ENCODE measurements at regions not wholly inside any gene's neighbourhood (a gene's known extent, or its start where the extent isn't known, plus 50 kb on each side); places are given as distances from the start of the nearest gene placed in this dataset.

DNA sequence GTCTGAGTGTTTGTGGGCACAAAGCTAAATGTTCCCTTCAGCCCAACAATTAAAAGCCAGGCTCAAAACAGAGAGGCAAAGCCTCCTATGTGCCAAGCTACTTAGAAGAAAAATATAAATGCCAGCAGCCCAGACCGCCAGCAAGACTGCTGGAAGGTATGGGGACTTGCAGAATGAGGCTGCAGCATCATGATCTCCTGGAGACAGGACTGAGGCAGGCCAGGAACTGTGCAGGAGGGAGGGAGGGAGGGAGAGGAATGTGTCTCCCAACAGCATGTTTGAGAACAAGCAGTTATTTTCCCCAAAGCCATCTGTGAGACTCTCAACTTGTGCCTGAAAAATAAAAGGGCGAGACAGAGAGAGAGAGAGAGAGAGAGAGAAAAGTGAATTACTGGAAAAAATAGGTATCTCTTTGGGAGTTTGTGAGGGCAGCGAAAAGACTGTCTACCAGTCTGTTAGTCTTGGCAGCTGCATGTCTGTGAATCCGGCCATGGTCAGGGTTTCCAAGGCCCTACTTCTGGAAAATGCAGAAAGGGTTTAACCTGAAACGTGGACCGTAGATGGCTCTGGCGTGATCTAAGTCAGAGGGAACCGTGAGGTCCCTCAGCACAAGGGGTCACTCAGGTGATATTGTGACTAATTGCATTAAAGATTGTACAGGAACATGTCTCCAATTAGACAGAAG lies 139.7 kb upstream of the COL8A1 start:
- Histone ChIP-seq H3K9me3 (ENCODE audit: low read length) (no peaks in the 10 kb centered on the region), H3K9me2 (ENCODE audit: insufficient read depth, low read length) (no peaks in the 10 kb centered on the region), H2AFZ (ENCODE audit: low read length) (no peak overlapping the region), H3K36me3 (ENCODE audit: insufficient read depth, low read length) (no peaks in the 10 kb centered on the region), H3K27ac (ENCODE audit: low read depth, low read length, poor library complexity, severe bottlenecking) (no peak overlapping the region), H3K79me2 (ENCODE audit: insufficient read depth, low read depth, low read length) (no peaks in the 10 kb centered on the region), H3K4me3 (ENCODE audit: low read depth, low read length, poor library complexity, severe bottlenecking) (no peak overlapping the region), H3K4me1 (ENCODE audit: insufficient read depth, low read length, poor library complexity, severe bottlenecking) (no peaks in the 10 kb centered on the region), H3K4me2 (ENCODE audit: low read length) (no peak overlapping the region), H4K20me1 (ENCODE audit: insufficient read depth, low read length) (no peaks in the 10 kb centered on the region)
- BruUV-seq (replicated peaks), result no TSS peak
- intact Hi-C loops (cut with micrococcal nuclease; ENCODE audit: unreplicated experiment), result no loop called here
- no peak for DNase-seq (ENCODE audit: low spot score)
- TF ChIP-seq, protein P1, sequence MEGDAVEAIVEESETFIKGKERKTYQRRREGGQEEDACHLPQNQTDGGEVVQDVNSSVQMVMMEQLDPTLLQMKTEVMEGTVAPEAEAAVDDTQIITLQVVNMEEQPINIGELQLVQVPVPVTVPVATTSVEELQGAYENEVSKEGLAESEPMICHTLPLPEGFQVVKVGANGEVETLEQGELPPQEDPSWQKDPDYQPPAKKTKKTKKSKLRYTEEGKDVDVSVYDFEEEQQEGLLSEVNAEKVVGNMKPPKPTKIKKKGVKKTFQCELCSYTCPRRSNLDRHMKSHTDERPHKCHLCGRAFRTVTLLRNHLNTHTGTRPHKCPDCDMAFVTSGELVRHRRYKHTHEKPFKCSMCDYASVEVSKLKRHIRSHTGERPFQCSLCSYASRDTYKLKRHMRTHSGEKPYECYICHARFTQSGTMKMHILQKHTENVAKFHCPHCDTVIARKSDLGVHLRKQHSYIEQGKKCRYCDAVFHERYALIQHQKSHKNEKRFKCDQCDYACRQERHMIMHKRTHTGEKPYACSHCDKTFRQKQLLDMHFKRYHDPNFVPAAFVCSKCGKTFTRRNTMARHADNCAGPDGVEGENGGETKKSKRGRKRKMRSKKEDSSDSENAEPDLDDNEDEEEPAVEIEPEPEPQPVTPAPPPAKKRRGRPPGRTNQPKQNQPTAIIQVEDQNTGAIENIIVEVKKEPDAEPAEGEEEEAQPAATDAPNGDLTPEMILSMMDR (conservative IDR thresholded peaks at IDR 0.05; ENCODE audit: low read length), result no peak
- TF ChIP-seq EZH2phosphoT487 (IDR thresholded peaks at IDR 0.05; ENCODE audit: borderline replicate concordance, low read depth, low read length), result no peak
- ChIA-PET CTCF (ENCODE audit: unreplicated experiment) (interaction anchor here (0.8 kb wide), 1 partner anchor 18 kb away, joined by 3 read pairs; no protein-coding TSS in a partner anchor), POLR2A (interaction anchor here (0.6 kb wide), 1 partner anchor 153 kb away, joined by 3 read pairs; no protein-coding TSS in a partner anchor)

DNA sequence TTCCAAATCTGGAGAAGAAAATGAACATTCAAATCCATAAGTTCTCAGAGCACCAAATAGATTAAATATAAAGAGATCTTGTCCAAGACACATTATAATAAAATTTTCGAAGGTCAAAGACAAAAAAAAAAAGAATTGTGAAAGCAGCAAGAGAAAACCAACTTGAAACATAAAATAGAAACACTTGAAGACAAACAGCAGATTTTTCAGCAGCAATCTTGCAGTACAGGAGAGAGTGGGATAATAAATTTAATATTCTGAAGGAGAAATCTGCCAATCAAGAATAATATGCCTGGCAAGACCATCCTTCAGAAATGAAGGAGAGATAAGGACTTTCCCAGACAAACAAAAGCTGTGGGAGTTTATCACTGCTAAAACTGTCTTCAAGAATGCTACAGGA lies 150.5 kb upstream of the COL8A1 start:
- no peak overlapping the region for H2AFZ ChIP-seq (ENCODE audit: low read length)
- H3K27ac ChIP-seq (ENCODE audit: low read depth, low read length, poor library complexity, severe bottlenecking), result no peak overlapping the region
- H3K9me2 ChIP-seq (ENCODE audit: insufficient read depth, low read length), result no peaks in the 10 kb centered on the region
- no peaks in the 10 kb centered on the region for H3K4me1 ChIP-seq (ENCODE audit: insufficient read depth, low read length, poor library complexity, severe bottlenecking)
- TF ChIP-seq, protein P1 (conservative IDR thresholded peaks at IDR 0.05; ENCODE audit: low read length), result no peak
- no peak for TF ChIP-seq EZH2phosphoT487 (IDR thresholded peaks at IDR 0.05; ENCODE audit: borderline replicate concordance, low read depth, low read length)
- no peaks in the 10 kb centered on the region for H4K20me1 ChIP-seq (ENCODE audit: insufficient read depth, low read length)
- no peaks in the 10 kb centered on the region for H3K36me3 ChIP-seq (ENCODE audit: insufficient read depth, low read length)
- no peak for DNase-seq (ENCODE audit: low spot score)
- ChIA-PET POLR2A (no interaction called here), CTCF (ENCODE audit: unreplicated experiment) (no interaction called here)
- BruUV-seq (replicated peaks), result no TSS peak
- no peaks in the 10 kb centered on the region for H3K79me2 ChIP-seq (ENCODE audit: insufficient read depth, low read depth, low read length)
- H3K4me2 ChIP-seq (ENCODE audit: low read length), result no peak overlapping the region
- H3K9me3 ChIP-seq (ENCODE audit: low read length), result no peaks in the 10 kb centered on the region
- intact Hi-C loops (cut with micrococcal nuclease; ENCODE audit: unreplicated experiment), result no loop called here
- H3K4me3 ChIP-seq (ENCODE audit: low read depth, low read length, poor library complexity, severe bottlenecking), result no peak overlapping the region

DNA sequence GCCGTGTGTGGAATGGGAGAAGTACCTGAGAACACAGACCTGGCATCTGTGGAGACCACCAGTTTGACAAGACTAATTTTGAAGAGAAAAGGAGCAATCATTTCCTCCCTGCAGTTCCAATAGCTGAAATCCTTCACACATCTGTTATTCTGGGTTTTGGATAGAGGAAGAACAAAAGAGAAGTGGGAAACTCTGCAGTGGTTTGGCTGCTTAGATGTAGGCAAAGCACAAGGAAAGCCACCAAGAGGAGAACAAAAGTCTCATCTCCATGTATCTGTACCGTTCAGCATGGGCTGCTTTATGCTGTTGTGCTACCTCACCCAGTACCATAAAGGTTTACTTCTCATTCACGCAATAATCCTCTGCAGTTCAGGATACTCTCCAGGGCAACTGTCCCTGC lies 153.1 kb upstream of the COL8A1 start:
- ChIA-PET CTCF (ENCODE audit: unreplicated experiment) (no interaction called here), POLR2A (no interaction called here)
- Histone ChIP-seq H3K4me2 (ENCODE audit: low read length) (no peak overlapping the region), H3K36me3 (ENCODE audit: insufficient read depth, low read length) (no peaks in the 10 kb centered on the region), H3K9me2 (ENCODE audit: insufficient read depth, low read length) (no peaks in the 10 kb centered on the region), H3K27ac (ENCODE audit: low read depth, low read length, poor library complexity, severe bottlenecking) (no peak overlapping the region), H3K9me3 (ENCODE audit: low read length) (no peaks in the 10 kb centered on the region), H4K20me1 (ENCODE audit: insufficient read depth, low read length) (no peaks in the 10 kb centered on the region), H2AFZ (ENCODE audit: low read length) (no peak overlapping the region), H3K79me2 (ENCODE audit: insufficient read depth, low read depth, low read length) (no peaks in the 10 kb centered on the region), H3K4me1 (ENCODE audit: insufficient read depth, low read length, poor library complexity, severe bottlenecking) (no peaks in the 10 kb centered on the region), H3K4me3 (ENCODE audit: low read depth, low read length, poor library complexity, severe bottlenecking) (no peak overlapping the region)
- no peak for TF ChIP-seq EZH2phosphoT487 (IDR thresholded peaks at IDR 0.05; ENCODE audit: borderline replicate concordance, low read depth, low read length)
- TF ChIP-seq, protein P1 (conservative IDR thresholded peaks at IDR 0.05; ENCODE audit: low read length), result no peak
- BruUV-seq (replicated peaks), result no TSS peak
- intact Hi-C loops (cut with micrococcal nuclease; ENCODE audit: unreplicated experiment), result no loop called here
- DNase-seq (ENCODE audit: low spot score), result no peak
